NCI-H446 treated with DMSO at 0.1 percent for 48 hours (cell line): ENCODE measurements at regions not wholly inside any gene's neighbourhood (a gene's known extent, or its start where the extent isn't known, plus 50 kb on each side); places are given as distances from the start of the nearest gene placed in this dataset.

Source experiments
- DNase-seq: peaks from one replicate; lab custom pipeline; 2025; lab: John Stamatoyannopoulos, UW

GRCh38 chrX:46447384-46447783 lies 97.8 kb downstream of the ZNF674 start:
- no peak for DNase-seq

GRCh38 chrX:46446727-46447378 lies 98.4 kb downstream of the ZNF674 start:
- DNase-seq = peak; percentile 63

- no peak for DNase-seq
Measured at GRCh38 chrX:46444011-46444410, 101.2 kb downstream of the ZNF674 start.

- no peak for DNase-seq
Measured at GRCh38 chrX:46436744-46437143, 108.5 kb downstream of the ZNF674 start.

- DNase-seq = no peak
Measured at GRCh38 chrX:46433892-46434291, 111.3 kb downstream of the ZNF674 start.

- no peak for DNase-seq
Measured at GRCh38 chrX:46408553-46409407, 136.4 kb downstream of the ZNF674 start.

- DNase-seq = no peak
Measured at GRCh38 chrX:46407753-46408130, 137.5 kb downstream of the ZNF674 start.

GRCh38 chrX:46407036-46407752 lies 138.0 kb downstream of the ZNF674 start:
- DNase-seq = no peak

- no peak for DNase-seq
Measured at GRCh38 chrX:46404774-46405173, 140.4 kb downstream of the ZNF674 start.

- DNase-seq = no peak
Measured at GRCh38 chrX:46400530-46401443, 144.4 kb downstream of the ZNF674 start.

GRCh38 chrX:46398874-46399273 lies 146.3 kb downstream of the ZNF674 start:
- DNase-seq = no peak

- no peak for DNase-seq
Measured at GRCh38 chrX:46398126-46398525, 147.1 kb downstream of the ZNF674 start.

- DNase-seq = no peak
Measured at GRCh38 chrX:46386511-46386910, 158.7 kb downstream of the ZNF674 start.

GRCh38 chrX:46383006-46383405 lies 162.2 kb downstream of the ZNF674 start:
- DNase-seq = no peak

GRCh38 chrX:46382595-46382994 lies 162.6 kb downstream of the ZNF674 start:
- DNase-seq = no peak

- no peak for DNase-seq
Measured at GRCh38 chrX:46381630-46382029, 163.6 kb downstream of the ZNF674 start.

GRCh38 chrX:46380148-46380752 lies 165.0 kb downstream of the ZNF674 start:
- no peak for DNase-seq

GRCh38 chrX:46376246-46376885 lies 168.9 kb downstream of the ZNF674 start:
- no peak for DNase-seq

GRCh38 chrX:46375831-46376230 lies 169.4 kb downstream of the ZNF674 start:
- DNase-seq = no peak

- DNase-seq = no peak
Measured at GRCh38 chrX:46374371-46374770, 170.8 kb downstream of the ZNF674 start.

- no peak for DNase-seq
Measured at GRCh38 chrX:46367491-46367890, 177.7 kb downstream of the ZNF674 start.
